Natural killer cell (primary cell): ENCODE measurements at regions not wholly inside any gene's neighbourhood (a gene's known extent, or its start where the extent isn't known, plus 50 kb on each side); places are given as distances from the start of the nearest gene placed in this dataset.

Experiments used
- ATAC-seq, 3 donors: fragments of 150-1000 bp in 2 of 3; fragments of 200-7000 bp in 1 of 3; cut with Tn5 transposase; 1 replicate in 1 of 3; 2 replicates in 2 of 3; pipeline ENCODE4 v1.10.0; 2021; ENCODE audit warnings: mild to moderate bottlenecking in 2 of 3, moderate library complexity in 2 of 3
- DNase-seq, 2 donors: peaks; one replicate each; pipeline versions ENCODE4 v3.0.0 to v3.0.0-alpha.2; 2013 to 2021; ENCODE audit warnings: mixed read lengths in 1 of 2
- H3K27ac ChIP-seq: one replicate; pipeline ENCODE4 v1.5.1; 2013; ENCODE audit warnings: mild to moderate bottlenecking, low read length
- H3K27me3 ChIP-seq: one replicate; pipeline ENCODE4 v1.6.1; 2013; ENCODE audit warnings: low read length; ENCODE audit not compliant: control insufficient read depth, insufficient read depth
- H3K36me3 ChIP-seq: one replicate; pipeline ENCODE4 v1.6.1; 2013; ENCODE audit warnings: low read length; ENCODE audit not compliant: control insufficient read depth, insufficient read depth
- H3K4me1 ChIP-seq: one replicate; pipeline ENCODE4 v1.6.1; 2013; ENCODE audit warnings: low read length; ENCODE audit not compliant: control insufficient read depth, insufficient read depth
- H3K4me3 ChIP-seq: one replicate; pipeline ENCODE4 v1.5.1; 2013; ENCODE audit warnings: low read length
- H3K9me3 ChIP-seq: one replicate; pipeline ENCODE4 v1.6.1; 2013; ENCODE audit warnings: low read length; ENCODE audit not compliant: control insufficient read depth, insufficient read depth
- H3K27ac Mint-ChIP-seq, 2 donors: one replicate each; pipeline ENCODE4 v1.8.0; 2022; ENCODE audit warnings: mild to moderate bottlenecking in 2 of 2, mixed read lengths in 2 of 2, moderate library complexity in 1 of 2
- H3K27me3 Mint-ChIP-seq, 2 donors: one replicate each; pipeline ENCODE4 v1.8.0; 2022; ENCODE audit warnings: low read depth in 2 of 2, mixed read lengths in 2 of 2
- H3K36me3 Mint-ChIP-seq: one replicate; pipeline ENCODE4 v1.8.0; 2022; ENCODE audit warnings: mixed read lengths
- H3K4me1 Mint-ChIP-seq, 2 donors: one replicate each; pipeline ENCODE4 v1.8.0; 2022; ENCODE audit warnings: mixed read lengths in 2 of 2
- H3K4me3 Mint-ChIP-seq: one replicate; pipeline ENCODE4 v1.8.0; 2022; ENCODE audit warnings: mild to moderate bottlenecking, moderate library complexity, mixed read lengths
- H3K9me3 Mint-ChIP-seq, 2 donors: one replicate each; pipeline ENCODE4 v1.8.0; 2022; ENCODE audit warnings: mixed read lengths in 2 of 2
- WGBS: methylation state at CpG from one replicate; pipeline ENCODE4 v1.1.7; 2013; ENCODE audit warnings: missing lambda C conversion rate; ENCODE audit not compliant: insufficient coverage; 5-methylcytosine and 5-hydroxymethylcytosine counted together
- intact Hi-C: fragments of 100-400 bp; cut with micrococcal nuclease; formaldehyde crosslinking; loops from one replicate; pipeline ENCODE4 v1.14.2; 2022
- TF ChIP-seq, protein P1 (sequence below): fragments of 200-600 bp; IDR thresholded peaks from one replicate; pipeline ENCODE4 v1.8.0; 2022; ENCODE audit warnings: antibody characterized with exemption

DNA sequence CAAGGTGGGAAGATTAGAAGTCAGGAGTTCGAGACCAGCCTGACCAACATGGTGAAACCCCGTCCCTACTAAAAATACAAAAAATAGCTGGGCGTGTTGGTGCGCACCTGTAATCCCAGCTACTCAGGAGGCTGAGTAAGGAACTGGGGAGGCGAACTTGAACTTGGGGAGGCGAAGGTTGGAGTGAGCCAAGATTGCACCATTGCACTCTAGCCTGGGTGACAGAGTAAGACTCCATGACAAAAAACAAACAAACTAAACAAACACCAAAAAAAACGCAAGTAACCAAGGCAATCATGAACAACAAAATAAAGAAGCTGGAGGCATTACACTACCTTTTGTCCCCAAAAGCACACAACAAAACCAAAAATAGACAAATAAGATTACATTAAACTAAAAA, 547.3 kb upstream of the GBE1 start:
- TF ChIP-seq, protein P1, sequence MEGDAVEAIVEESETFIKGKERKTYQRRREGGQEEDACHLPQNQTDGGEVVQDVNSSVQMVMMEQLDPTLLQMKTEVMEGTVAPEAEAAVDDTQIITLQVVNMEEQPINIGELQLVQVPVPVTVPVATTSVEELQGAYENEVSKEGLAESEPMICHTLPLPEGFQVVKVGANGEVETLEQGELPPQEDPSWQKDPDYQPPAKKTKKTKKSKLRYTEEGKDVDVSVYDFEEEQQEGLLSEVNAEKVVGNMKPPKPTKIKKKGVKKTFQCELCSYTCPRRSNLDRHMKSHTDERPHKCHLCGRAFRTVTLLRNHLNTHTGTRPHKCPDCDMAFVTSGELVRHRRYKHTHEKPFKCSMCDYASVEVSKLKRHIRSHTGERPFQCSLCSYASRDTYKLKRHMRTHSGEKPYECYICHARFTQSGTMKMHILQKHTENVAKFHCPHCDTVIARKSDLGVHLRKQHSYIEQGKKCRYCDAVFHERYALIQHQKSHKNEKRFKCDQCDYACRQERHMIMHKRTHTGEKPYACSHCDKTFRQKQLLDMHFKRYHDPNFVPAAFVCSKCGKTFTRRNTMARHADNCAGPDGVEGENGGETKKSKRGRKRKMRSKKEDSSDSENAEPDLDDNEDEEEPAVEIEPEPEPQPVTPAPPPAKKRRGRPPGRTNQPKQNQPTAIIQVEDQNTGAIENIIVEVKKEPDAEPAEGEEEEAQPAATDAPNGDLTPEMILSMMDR: no peak
- Histone ChIP-seq H3K27ac (no peak overlapping the region), H3K27me3 (no peaks in the 10 kb centered on the region), H3K9me3 (peaks cover 3% of the 10 kb centered on the region), H3K4me3 (no peak overlapping the region), H3K4me1 (no peaks in the 10 kb centered on the region), H3K36me3 (no peaks in the 10 kb centered on the region)
- DNase-seq (no peak), ATAC-seq (no peak)
- Mint-ChIP-seq H3K9me3 (peaks cover 13 to 17% of the 10 kb centered on the region in 2 donors), H3K4me3 (no peak overlapping the region), H3K36me3 (peaks cover 7% of the 10 kb centered on the region), H3K27me3 (no peaks in the 10 kb centered on the region), H3K4me1 (no peaks in the 10 kb centered on the region), H3K27ac (no peak overlapping the region)
- intact Hi-C loops: no loop called here
- WGBS: 90% methylated on average over 7 of the region's 7 CpGs

DNA sequence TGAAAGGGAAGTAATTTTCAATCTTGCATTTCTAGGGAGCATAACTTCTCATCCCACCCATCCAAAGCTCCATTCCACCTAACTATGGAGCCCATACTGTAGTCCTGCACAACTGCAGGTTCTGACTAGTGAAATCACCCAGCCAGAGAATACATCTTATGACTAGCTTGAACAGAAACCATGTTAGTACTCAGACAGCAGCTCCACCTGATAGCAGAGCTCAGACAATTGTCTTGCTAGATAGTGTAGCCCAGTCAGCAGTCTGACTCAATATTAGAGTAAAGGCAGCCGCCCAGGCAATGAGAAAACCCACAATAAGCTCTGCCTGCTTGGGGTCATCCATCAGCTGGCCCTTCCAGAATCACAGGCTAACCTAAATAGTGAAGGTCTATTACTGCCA, 544.7 kb upstream of the GBE1 start:
- Mint-ChIP-seq H3K9me3 (peaks cover 13 to 14% of the 10 kb centered on the region in 2 donors), H3K27me3 (no peaks in the 10 kb centered on the region), H3K4me1 (no peaks in the 10 kb centered on the region), H3K36me3 (no peaks in the 10 kb centered on the region), H3K4me3 (no peak overlapping the region), H3K27ac (no peak overlapping the region)
- intact Hi-C loops: no loop called here
- DNase-seq (no peak), ATAC-seq (no peak)
- no peaks in the 10 kb centered on the region for H3K27me3 ChIP-seq
- WGBS: 89% methylated on average over 1 of the region's 1 CpG
- TF ChIP-seq, protein P1: no peak
- peaks cover 5% of the 10 kb centered on the region for H3K9me3 ChIP-seq
- no peaks in the 10 kb centered on the region for H3K4me1 ChIP-seq
- no peaks in the 10 kb centered on the region for H3K36me3 ChIP-seq
- no peak overlapping the region for H3K27ac ChIP-seq
- H3K4me3 ChIP-seq: no peak overlapping the region

DNA sequence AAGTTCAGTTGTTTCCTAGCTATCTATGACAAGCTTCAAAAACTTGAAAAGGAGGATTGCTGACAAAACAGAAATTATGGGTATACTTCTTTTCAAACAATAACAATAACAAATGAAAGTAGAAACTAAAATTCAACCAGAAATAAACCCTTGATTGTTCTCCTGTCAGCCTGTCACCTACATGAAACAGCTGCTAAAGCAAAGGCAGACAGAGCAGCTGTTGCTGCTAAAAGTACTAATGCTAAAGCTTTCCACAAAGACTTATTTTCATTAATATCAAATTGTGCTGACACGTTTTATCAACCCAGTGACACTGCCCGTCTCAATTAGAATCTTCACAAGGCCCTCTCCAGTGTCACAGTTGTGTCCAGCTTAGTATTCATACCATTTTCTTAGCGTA, 533.2 kb upstream of the GBE1 start:
- no peaks in the 10 kb centered on the region for H3K36me3 Mint-ChIP-seq
- no peak overlapping the region for H3K4me3 Mint-ChIP-seq
- Histone ChIP-seq H3K27me3 (no peaks in the 10 kb centered on the region), H3K36me3 (no peaks in the 10 kb centered on the region), H3K9me3 (peaks cover 4% of the 10 kb centered on the region), H3K4me3 (no peak overlapping the region), H3K27ac (no peak overlapping the region), H3K4me1 (no peaks in the 10 kb centered on the region)
- TF ChIP-seq, protein P1: no peak
- DNase-seq (no peak), ATAC-seq (no peak)
- H3K27me3 Mint-ChIP-seq: no peaks in the 10 kb centered on the region
- WGBS: 72% methylated on average over 2 of the region's 3 CpGs
- peaks cover 14% of the 10 kb centered on the region in 2 donors for H3K9me3 Mint-ChIP-seq
- intact Hi-C loops: no loop called here
- no peaks in the 10 kb centered on the region for H3K4me1 Mint-ChIP-seq
- H3K27ac Mint-ChIP-seq: no peak overlapping the region

GRCh38 chr3:82293867-82294266, 532.4 kb upstream of the GBE1 start:
- TF ChIP-seq, protein P1: no peak
- Histone ChIP-seq H3K27ac (no peak overlapping the region), H3K36me3 (no peaks in the 10 kb centered on the region), H3K4me3 (no peak overlapping the region), H3K27me3 (no peaks in the 10 kb centered on the region), H3K4me1 (no peaks in the 10 kb centered on the region), H3K9me3 (peaks cover 4% of the 10 kb centered on the region)
- Mint-ChIP-seq H3K36me3 (peaks cover 7% of the 10 kb centered on the region), H3K4me1 (no peaks in the 10 kb centered on the region), H3K27ac (no peak overlapping the region), H3K4me3 (no peak overlapping the region), H3K9me3 (peaks cover 14 to 20% of the 10 kb centered on the region in 2 donors), H3K27me3 (no peaks in the 10 kb centered on the region)
- ATAC-seq (no peak), DNase-seq (no peak)
- intact Hi-C loops: no loop called here
